H1 (cell line): ENCODE measurements at regions not wholly inside any gene's neighbourhood (a gene's known extent, or its start where the extent isn't known, plus 50 kb on each side); places are given as distances from the start of the nearest gene placed in this dataset.
A peak's percentile ranks its signal among the peaks of the same experiment; 100 is the strongest.

Experiments
- CTCF ChIA-PET: fragments of 300-600 bp; sonication (Branson Sonifier 250); formaldehyde crosslinking; loops from one replicate; lab custom pipeline; 2021; ENCODE audit not compliant: partially characterized antibody; lab: Charles Lee
- POLR2A ChIA-PET: fragments of 300-600 bp; sonication (Branson Sonifier 250); formaldehyde crosslinking; loops from one replicate; lab custom pipeline; 2021; ENCODE audit warnings: inconsistent platforms; ENCODE audit not compliant: partially characterized antibody; lab: Charles Lee
- DNase-seq, 2 experiments: peaks; one replicate each; pipeline versions ENCODE4 v3.0.0 to v3.0.0-alpha.2; 2010 to 2022; ENCODE audit warnings: low spot score in 2 of 2, low read depth in 1 of 2, mixed read lengths in 1 of 2
- FAIRE-seq: peaks from 2 replicates; lab custom pipeline; 2011; peaks lifted over from hg19 to GRCh38; lab: Jason Lieb, UNC
- H2AFZ ChIP-seq: 2 replicates; pipeline ENCODE4 v1.8.1; 2012; ENCODE audit warnings: low read length, inconsistent platforms
- H2AK5ac ChIP-seq: 2 replicates; pipeline ENCODE4 v1.6.1; 2013; ENCODE audit warnings: low read depth, low read length
- H2BK120ac ChIP-seq: replicated peaks from 2 replicates; pipeline ENCODE3; 2013; ENCODE audit warnings: low read depth, low read length, inconsistent platforms
- H2BK12ac ChIP-seq: 2 replicates; pipeline ENCODE4 v1.6.1; 2013; ENCODE audit warnings: low read depth, low read length
- H2BK15ac ChIP-seq: 2 replicates; pipeline ENCODE4 v1.6.1; 2013; ENCODE audit warnings: low read length
- H2BK20ac ChIP-seq: 2 replicates; pipeline ENCODE4 v1.6.1; 2013; ENCODE audit warnings: low read length
- H2BK5ac ChIP-seq: 2 replicates; pipeline ENCODE4 v1.6.1; 2013; ENCODE audit warnings: low read depth, low read length
- H3K14ac ChIP-seq: 2 replicates; pipeline ENCODE4 v1.6.1; 2013; ENCODE audit warnings: inconsistent platforms; ENCODE audit not compliant: insufficient read length
- H3K18ac ChIP-seq: 2 replicates; pipeline ENCODE4 v1.6.1; 2013; ENCODE audit warnings: low read length; ENCODE audit errors: extremely low read depth
- H3K23ac ChIP-seq: 2 replicates; pipeline ENCODE4 v1.6.1; 2013; ENCODE audit warnings: inconsistent platforms; ENCODE audit not compliant: insufficient read length
- H3K23me2 ChIP-seq: 2 replicates; pipeline ENCODE4 v1.6.1; 2013; ENCODE audit warnings: low read depth, low read length
- H3K27ac ChIP-seq: 2 replicates; pipeline ENCODE4 v1.6.1; 2011; ENCODE audit warnings: low read depth, low read length, inconsistent platforms
- H3K27me3 ChIP-seq, 4 experiments: replicated peaks in 1 of 4; 1 replicate in 1 of 4; 2 replicates in 3 of 4; pipeline versions ENCODE4 v1.6.1 to v1.8.1; 2011 to 2013; ENCODE audit warnings: low read length in 3 of 4, mild to moderate bottlenecking in 3 of 4, inconsistent platforms in 2 of 4, mixed read lengths in 2 of 4, moderate library complexity in 1 of 4; ENCODE audit not compliant: control insufficient read depth in 3 of 4, insufficient read depth in 3 of 4; ENCODE audit errors: extremely low read depth in 1 of 4
- H3K36me3 ChIP-seq, 4 experiments: 2 replicates each; pipeline versions ENCODE4 v1.6.1 to v1.8.1; 2011 to 2013; ENCODE audit warnings: mild to moderate bottlenecking in 4 of 4, low read length in 3 of 4, moderate library complexity in 2 of 4, control low read depth in 1 of 4, inconsistent platforms in 1 of 4; ENCODE audit not compliant: insufficient read depth in 4 of 4, control insufficient read depth in 2 of 4
- H3K4ac ChIP-seq: replicated peaks from 2 replicates; pipeline ENCODE3; 2013; ENCODE audit warnings: low read length, low read depth, mixed read lengths, inconsistent platforms; ENCODE audit not compliant: insufficient read length
- H3K4me1 ChIP-seq, 4 experiments: replicated peaks in 1 of 4; 1 replicate in 1 of 4; 2 replicates in 3 of 4; pipeline versions ENCODE4 v1.6.1 to v1.8.1; 2011 to 2013; ENCODE audit warnings: low read length in 3 of 4, inconsistent platforms in 2 of 4, mixed read lengths in 1 of 4; ENCODE audit not compliant: insufficient read depth in 4 of 4, control insufficient read depth in 3 of 4
- H3K4me2 ChIP-seq, 2 experiments: 2 replicates each; pipeline versions ENCODE4 v1.6.1 to v1.8.1; 2011 to 2013; ENCODE audit warnings: low read depth in 2 of 2, low read length in 2 of 2, control low read depth in 1 of 2, inconsistent platforms in 1 of 2, mild to moderate bottlenecking in 1 of 2; ENCODE audit not compliant: insufficient read depth in 1 of 2
- H3K4me3 ChIP-seq, 4 experiments: fragments of 200-600, 300-600 bp in 1 of 4; sonication (generic), shearing (Covaris generic), sonication (Bioruptor Twin) in 1 of 4; 2 replicates each; pipeline versions ENCODE4 v1.5.1 to v1.8.1; 2011 to 2016; ENCODE audit warnings: low read length in 4 of 4, low read depth in 3 of 4, control low read depth in 2 of 4, inconsistent platforms in 2 of 4, mild to moderate bottlenecking in 2 of 4, mixed read lengths in 1 of 4, moderate library complexity in 1 of 4; ENCODE audit not compliant: insufficient read depth in 2 of 4; ENCODE audit errors: extremely low read depth in 1 of 4
- H3K56ac ChIP-seq: replicated peaks from 2 replicates; pipeline ENCODE3; 2013; ENCODE audit warnings: low read depth, mild to moderate bottlenecking, mixed read lengths, low read length, inconsistent platforms; ENCODE audit not compliant: insufficient read length
- H3K79me1 ChIP-seq: 2 replicates; pipeline ENCODE4 v1.6.1; 2013; ENCODE audit warnings: low read depth, low read length, control low read depth
- H3K79me2 ChIP-seq, 2 experiments: 2 replicates each; pipeline versions ENCODE4 v1.6.1 to v1.8.1; 2012 to 2013; ENCODE audit warnings: low read length in 2 of 2, mild to moderate bottlenecking in 2 of 2, inconsistent platforms in 1 of 2; ENCODE audit not compliant: insufficient read depth in 2 of 2, control insufficient read depth in 1 of 2
- H3K9ac ChIP-seq, 4 experiments: replicated peaks in 1 of 4; 1 replicate in 1 of 4; 2 replicates in 3 of 4; pipeline versions ENCODE4 v1.6.1 to v1.8.1; 2011 to 2013; ENCODE audit warnings: low read depth in 3 of 4, low read length in 3 of 4, control low read depth in 2 of 4, mild to moderate bottlenecking in 2 of 4, moderate library complexity in 2 of 4, inconsistent platforms in 1 of 4; ENCODE audit errors: extremely low read depth in 1 of 4
- H3K9me3 ChIP-seq, 2 experiments: 2 replicates each; pipeline versions ENCODE4 v1.6.1 to v1.8.1; 2012 to 2013; ENCODE audit warnings: mild to moderate bottlenecking in 2 of 2, moderate library complexity in 2 of 2, control low read depth in 1 of 2, inconsistent platforms in 1 of 2, low read depth in 1 of 2, low read length in 1 of 2, mixed read lengths in 1 of 2; ENCODE audit not compliant: insufficient read depth in 2 of 2
- H4K20me1 ChIP-seq, 2 experiments: replicated peaks in 1 of 2; 2 replicates each; pipeline versions ENCODE3 to v1.8.1; 2011 to 2013; ENCODE audit warnings: inconsistent platforms in 2 of 2, low read length in 2 of 2, mild to moderate bottlenecking in 1 of 2; ENCODE audit not compliant: insufficient read depth in 2 of 2, control insufficient read depth in 1 of 2
- H4K5ac ChIP-seq: 2 replicates; pipeline ENCODE4 v1.6.1; 2013; ENCODE audit warnings: low read length, low read depth, mixed read lengths, inconsistent platforms; ENCODE audit not compliant: insufficient read length
- H4K8ac ChIP-seq: 2 replicates; pipeline ENCODE4 v1.8.0; 2013; ENCODE audit warnings: mild to moderate bottlenecking, moderate library complexity, low read length, inconsistent platforms; ENCODE audit not compliant: insufficient read depth; ENCODE audit errors: extremely low read depth
- H4K91ac ChIP-seq: replicated peaks from 2 replicates; pipeline ENCODE3; 2013; ENCODE audit warnings: low read length, mixed read lengths, inconsistent platforms; ENCODE audit not compliant: insufficient read length
- ASH2L ChIP-seq: fragments of 200-600, 300-600 bp; sonication (generic); IDR thresholded peaks from one replicate; pipeline ENCODE4 v1.7.1; 2017; ENCODE audit warnings: low read length
- EGR1 ChIP-seq: IDR thresholded peaks from 2 replicates; pipeline ENCODE4 v1.6.1; 2011; ENCODE audit warnings: low read depth, low read length, borderline replicate concordance
- GTF2F1 ChIP-seq: IDR thresholded peaks from 2 replicates; pipeline ENCODE4 v1.6.1; 2012; ENCODE audit warnings: low read depth, low read length, improper control_type of control experiment, borderline replicate concordance
- HDAC2 ChIP-seq, 2 experiments: fragments of 300-600 bp in 1 of 2; sonication (generic) in 1 of 2; IDR thresholded peaks; 2 replicates each; pipeline ENCODE4 v1.6.1; 2011 to 2012; ENCODE audit warnings: low read depth in 2 of 2, low read length in 2 of 2, mild to moderate bottlenecking in 2 of 2, moderate library complexity in 2 of 2, borderline replicate concordance in 1 of 2, inconsistent platforms in 1 of 2
- HDAC6 ChIP-seq: IDR thresholded peaks from one replicate; pipeline ENCODE4 v1.7.1; 2012; ENCODE audit warnings: low read depth, mild to moderate bottlenecking, inconsistent platforms, low read length, moderate library complexity
- MAFK ChIP-seq: IDR thresholded peaks from 2 replicates; pipeline ENCODE4 v1.6.1; 2012; ENCODE audit warnings: low read depth, mild to moderate bottlenecking, improper control_type of control experiment, low read length
- POLR2A ChIP-seq, 2 experiments: IDR thresholded peaks; 1 replicate in 1 of 2; 2 replicates in 1 of 2; pipeline ENCODE4 v1.6.1; 2011; ENCODE audit warnings: low read depth in 2 of 2, low read length in 2 of 2, mild to moderate bottlenecking in 2 of 2; ENCODE audit errors: control extremely low read depth in 1 of 2
- POLR2AphosphoS5 ChIP-seq: IDR thresholded peaks from 2 replicates; pipeline ENCODE4 v1.6.1; 2011; ENCODE audit warnings: low read depth, low read length
- RXRA ChIP-seq: IDR thresholded peaks from 2 replicates; pipeline ENCODE4 v1.6.1; 2011; ENCODE audit warnings: low read depth, mild to moderate bottlenecking, low read length, moderate library complexity; ENCODE audit not compliant: insufficient read depth
- SIRT6 ChIP-seq: IDR thresholded peaks from one replicate; pipeline ENCODE4 v1.7.1; 2012; ENCODE audit warnings: low read length, inconsistent platforms
- SP2 ChIP-seq: IDR thresholded peaks from 2 replicates; pipeline ENCODE4 v1.6.1; 2012; ENCODE audit warnings: mild to moderate bottlenecking, low read length, inconsistent platforms
- SRF ChIP-seq: IDR thresholded peaks from 2 replicates; pipeline ENCODE4 v1.6.1; 2011; ENCODE audit warnings: mild to moderate bottlenecking, low read depth, low read length, moderate library complexity
- TEAD4 ChIP-seq: IDR thresholded peaks from 2 replicates; pipeline ENCODE4 v1.6.1; 2012; ENCODE audit warnings: low read depth, low read length, inconsistent platforms, mixed read lengths
- WGBS, 2 experiments: shearing (Covaris generic) in 1 of 2; methylation state at CpG; one replicate each; pipeline versions ENCODE4 v1.1.6 to v1.1.7; 2013 to 2015; ENCODE audit warnings: low lambda C conversion rate in 2 of 2, mixed read lengths in 2 of 2, inconsistent platforms in 1 of 2, low coverage in 1 of 2, missing lambda C conversion rate in 1 of 2; ENCODE audit not compliant: insufficient replicate concordance in 2 of 2, insufficient coverage in 1 of 2, insufficient read length in 1 of 2; ENCODE audit errors: extremely low coverage in 1 of 2, missing lambda C conversion rate in 1 of 2; 5-methylcytosine and 5-hydroxymethylcytosine counted together
- TF ChIP-seq, protein P1 (sequence below): IDR thresholded peaks from 2 replicates; pipeline ENCODE4 v1.6.1; 2012; ENCODE audit warnings: inconsistent platforms

DNA sequence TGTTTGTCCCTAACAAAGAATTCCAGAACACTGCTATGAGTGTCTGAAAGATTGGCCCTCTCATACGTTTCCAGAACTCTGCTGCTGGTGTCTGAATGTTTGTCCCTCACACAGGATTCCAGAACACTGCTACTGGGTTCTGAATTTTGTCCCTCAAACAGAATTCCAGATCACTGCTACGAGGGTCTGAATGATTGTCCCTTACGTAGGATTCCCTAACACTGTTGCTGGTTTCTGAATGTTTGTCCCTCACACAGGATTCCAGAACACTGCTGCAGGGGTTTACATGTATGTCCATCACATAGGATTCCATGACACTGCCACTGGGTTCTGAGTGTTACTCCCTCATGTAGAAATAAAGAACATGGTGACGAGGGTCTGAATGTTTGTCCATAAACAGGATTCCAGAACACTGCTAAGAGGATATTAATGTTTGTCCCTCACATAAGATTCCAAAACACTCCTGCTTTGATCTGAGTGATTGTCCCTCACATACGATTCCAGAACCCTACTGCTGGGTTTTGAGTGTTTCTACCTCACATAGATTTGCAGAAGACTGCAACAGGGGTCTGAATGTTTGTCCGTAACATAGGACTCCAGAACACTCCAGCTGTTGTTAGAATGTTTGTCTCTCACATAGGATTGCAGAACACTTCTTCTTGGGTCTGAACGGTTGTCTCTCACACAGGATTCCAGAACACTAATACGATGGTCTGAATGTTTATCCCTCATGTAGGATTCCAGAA is 214.4 kb downstream of the FOXD4L6 start:
- ChIA-PET CTCF (no interaction called here), POLR2A (no interaction called here)
- Histone ChIP-seq H3K9ac (no peak overlapping the region), H3K9me3 (peaks cover 74 to 79% of the 10 kb centered on the region in 2 experiments), H4K91ac (no peak overlapping the region), H3K79me1 (no peaks in the 10 kb centered on the region), H2BK120ac (no peak overlapping the region), H2BK15ac (no peak overlapping the region), H2AK5ac (no peak overlapping the region), H3K23me2 (no peaks in the 10 kb centered on the region), H3K14ac (no peak overlapping the region), H3K4me2 (no peak overlapping the region), H3K23ac (no peak overlapping the region), H4K8ac (no peak overlapping the region), H2BK5ac (no peak overlapping the region), H3K27ac (no peak overlapping the region), H3K4me3 (no peak overlapping the region), H3K79me2 (no peaks in the 10 kb centered on the region), H4K5ac (no peak overlapping the region), H4K20me1 (no peaks in the 10 kb centered on the region), H2BK20ac (no peak overlapping the region), H3K4me1 (no peaks in the 10 kb centered on the region), H2BK12ac (no peak overlapping the region), H3K18ac (no peak overlapping the region), H3K36me3 (peaks cover 0 to 7% (median 0%) of the 10 kb centered on the region in 4 experiments; a peak in 1 of 8 replicates), H3K27me3 (peaks cover 8 to 21% (median 12%) of the 10 kb centered on the region in 4 experiments; a peak in 6 of 7 replicates), H2AFZ (no peak overlapping the region), H3K56ac (no peak overlapping the region), H3K4ac (no peak overlapping the region)
- 65% methylated on average over 8 of the region's 8 CpGs; no CpG with 5 or more reads in 1 of the 2 experiments for WGBS, 2 experiments
- DNase-seq (peak in 1 of 2 experiments; percentile 13), FAIRE-seq (no peak)
- TF ChIP-seq EGR1, result no peak
- no peak for TF ChIP-seq GTF2F1
- TF ChIP-seq SP2, result no peak
- TF ChIP-seq SIRT6, result no peak
- no peak for TF ChIP-seq POLR2AphosphoS5
- TF ChIP-seq, protein P1, sequence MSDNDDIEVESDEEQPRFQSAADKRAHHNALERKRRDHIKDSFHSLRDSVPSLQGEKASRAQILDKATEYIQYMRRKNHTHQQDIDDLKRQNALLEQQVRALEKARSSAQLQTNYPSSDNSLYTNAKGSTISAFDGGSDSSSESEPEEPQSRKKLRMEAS, result no peak
- TF ChIP-seq RXRA, result no peak
- TF ChIP-seq TEAD4, result no peak
- TF ChIP-seq POLR2A (IDR thresholded peaks at IDR 0.05; ENCODE audit: control extremely low read depth in 1 of 2, low read depth in 2 of 2, low read length in 2 of 2), result no peak
- TF ChIP-seq SRF, result no peak
- TF ChIP-seq MAFK, result no peak
- no peak for TF ChIP-seq ASH2L
- no peak for TF ChIP-seq HDAC6
- no peak for TF ChIP-seq HDAC2 (IDR thresholded peaks at IDR 0.05; ENCODE audit: borderline replicate concordance in 1 of 2, low read depth in 2 of 2, low read length in 2 of 2)
